Astrocyte (in vitro differentiated cells and primary cell): ENCODE measurements at regions not wholly inside any gene's neighbourhood (a gene's known extent, or its start where the extent isn't known, plus 50 kb on each side); places are given as distances from the start of the nearest gene placed in this dataset.
"Not testable (repeated sequence)": the region's sequence is repeated elsewhere in the genome, so short reads cannot be mapped to it uniquely, and the experiment has no call there.

ENCODE experiments used
- DNase-seq: peaks from one replicate; pipeline ENCODE4 v3.0.0-alpha.2; 2010; ENCODE audit warnings: low read depth
- FAIRE-seq: peaks from 2 replicates; lab custom pipeline; 2011; peaks lifted over from hg19 to GRCh38; lab: Jason Lieb, UNC
- H2AFZ ChIP-seq: 2 replicates; pipeline ENCODE4 v1.6.0; 2012; ENCODE audit warnings: low read depth, low read length, inconsistent platforms
- H3K27ac ChIP-seq: 2 replicates; pipeline ENCODE4 v1.5.1; 2011; ENCODE audit warnings: low read depth, low read length, inconsistent platforms
- H3K27me3 ChIP-seq: 2 replicates; pipeline ENCODE4 v1.6.0; 2011; ENCODE audit warnings: low read length, inconsistent platforms; ENCODE audit not compliant: insufficient read depth
- H3K36me3 ChIP-seq: 2 replicates; pipeline ENCODE4 v1.5.1; 2011; ENCODE audit warnings: low read length, inconsistent platforms; ENCODE audit not compliant: insufficient read depth
- H3K4me1 ChIP-seq: 2 replicates; pipeline ENCODE4 v1.5.1; 2011; ENCODE audit warnings: low read length, inconsistent platforms; ENCODE audit not compliant: insufficient read depth
- H3K4me2 ChIP-seq: 2 replicates; pipeline ENCODE4 v1.6.0; 2012; ENCODE audit warnings: low read length, inconsistent platforms
- H3K4me3 ChIP-seq: 2 replicates; pipeline ENCODE4 v1.5.1; 2011; ENCODE audit warnings: low read depth, mild to moderate bottlenecking, low read length, inconsistent platforms; ENCODE audit not compliant: insufficient read depth
- H3K79me2 ChIP-seq: 2 replicates; pipeline ENCODE4 v1.6.0; 2012; ENCODE audit warnings: mild to moderate bottlenecking, low read length, inconsistent platforms; ENCODE audit not compliant: insufficient read depth
- H3K9ac ChIP-seq: 2 replicates; pipeline ENCODE4 v1.6.0; 2012; ENCODE audit warnings: mild to moderate bottlenecking, low read length, inconsistent platforms
- H3K9me3 ChIP-seq: 2 replicates; pipeline ENCODE4 v1.5.1; 2012; ENCODE audit warnings: low read depth, mild to moderate bottlenecking, low read length, inconsistent platforms; ENCODE audit not compliant: insufficient read depth
- H4K20me1 ChIP-seq: 2 replicates; pipeline ENCODE4 v1.6.0; 2012; ENCODE audit warnings: low read length, inconsistent platforms; ENCODE audit not compliant: insufficient read depth
- H3K27ac Mint-ChIP-seq: one replicate; pipeline ENCODE4 v1.8.0; 2021; ENCODE audit warnings: mild to moderate bottlenecking, mixed read lengths; ENCODE audit not compliant: unreplicated experiment
- H3K27me3 Mint-ChIP-seq: one replicate; pipeline ENCODE4 v1.8.0; 2021; ENCODE audit warnings: low read depth, mixed read lengths; ENCODE audit not compliant: unreplicated experiment
- H3K36me3 Mint-ChIP-seq: one replicate; pipeline ENCODE4 v1.8.0; 2021; ENCODE audit warnings: low read depth, mixed read lengths; ENCODE audit not compliant: unreplicated experiment
- H3K4me1 Mint-ChIP-seq: one replicate; pipeline ENCODE4 v1.8.0; 2021; ENCODE audit warnings: low read depth, mixed read lengths; ENCODE audit not compliant: unreplicated experiment
- H3K4me3 Mint-ChIP-seq: one replicate; pipeline ENCODE4 v1.8.0; 2021; ENCODE audit warnings: mild to moderate bottlenecking, moderate library complexity, mixed read lengths; ENCODE audit not compliant: unreplicated experiment
- H3K9me3 Mint-ChIP-seq: one replicate; pipeline ENCODE4 v1.8.0; 2021; ENCODE audit warnings: mild to moderate bottlenecking, mixed read lengths; ENCODE audit not compliant: unreplicated experiment
- CTCF ChIP-seq: IDR thresholded peaks from 2 replicates; pipeline ENCODE4 v1.5.1; 2011; ENCODE audit warnings: low read depth, mild to moderate bottlenecking, inconsistent platforms, low read length, moderate library complexity; ENCODE audit not compliant: insufficient read depth
- EZH2 ChIP-seq: IDR thresholded peaks from 2 replicates; pipeline ENCODE4 v1.6.1; 2012; ENCODE audit warnings: mild to moderate bottlenecking, low read length, inconsistent platforms; ENCODE audit not compliant: insufficient read depth

GRCh38 chr4:138334346-138335016 lies 92.3 kb upstream of the SLC7A11 start:
- no peaks in the 10 kb centered on the region for H3K36me3 Mint-ChIP-seq
- Histone ChIP-seq H3K4me1 (no peaks in the 10 kb centered on the region), H3K79me2 (no peaks in the 10 kb centered on the region), H2AFZ (no peak overlapping the region), H3K9ac (no peak overlapping the region), H3K4me3 (no peak overlapping the region), H3K4me2 (no peak overlapping the region), H3K9me3 (no peaks in the 10 kb centered on the region), H4K20me1 (no peaks in the 10 kb centered on the region), H3K27me3 (no peaks in the 10 kb centered on the region), H3K36me3 (no peaks in the 10 kb centered on the region), H3K27ac (no peak overlapping the region)
- TF ChIP-seq CTCF: no peak
- no peak for TF ChIP-seq EZH2
- no peak for DNase-seq
- no peak for FAIRE-seq
- peaks cover 2% of the 10 kb centered on the region for H3K9me3 Mint-ChIP-seq
- peaks cover under 1% of the 10 kb centered on the region for H3K27me3 Mint-ChIP-seq
- no peaks in the 10 kb centered on the region for H3K4me1 Mint-ChIP-seq
- H3K27ac Mint-ChIP-seq: no peak overlapping the region
- H3K4me3 Mint-ChIP-seq: no peak overlapping the region

- H3K36me3 Mint-ChIP-seq, H3K9me3 ChIP-seq, H3K4me1 ChIP-seq, H3K27ac Mint-ChIP-seq, H3K4me1 Mint-ChIP-seq, H3K79me2 ChIP-seq, H3K36me3 ChIP-seq, H3K27me3 Mint-ChIP-seq, H3K9ac ChIP-seq, FAIRE-seq, H3K27ac ChIP-seq, DNase-seq, H3K4me2 ChIP-seq, H4K20me1 ChIP-seq, H2AFZ ChIP-seq, H3K4me3 Mint-ChIP-seq, H3K9me3 Mint-ChIP-seq, H3K27me3 ChIP-seq, H3K4me3 ChIP-seq: not testable (repeated sequence)
These were observed 90.3 kb upstream of the SLC7A11 start for GRCh38 chr4:138332415-138332814.

- Mint-ChIP-seq H3K9me3 (peaks cover 2% of the 10 kb centered on the region), H3K27ac (no peak overlapping the region), H3K27me3 (peaks cover 3% of the 10 kb centered on the region), H3K36me3 (no peaks in the 10 kb centered on the region), H3K4me1 (peaks cover 8% of the 10 kb centered on the region), H3K4me3 (no peak overlapping the region)
- Histone ChIP-seq H2AFZ (no peak overlapping the region), H3K4me2 (no peak overlapping the region), H3K27me3 (no peaks in the 10 kb centered on the region), H3K4me3 (no peak overlapping the region), H3K79me2 (no peaks in the 10 kb centered on the region), H3K27ac (no peak overlapping the region), H3K4me1 (no peaks in the 10 kb centered on the region), H3K9me3 (no peaks in the 10 kb centered on the region), H3K9ac (no peak overlapping the region), H3K36me3 (no peaks in the 10 kb centered on the region), H4K20me1 (no peaks in the 10 kb centered on the region)
- no peak for TF ChIP-seq CTCF
- no peak for TF ChIP-seq EZH2
- DNase-seq: no peak
- no peak for FAIRE-seq
These were observed 88.4 kb upstream of the SLC7A11 start for GRCh38 chr4:138330531-138330930.
